Astrocyte of the cerebellum (primary cell): ENCODE measurements at regions not wholly inside any gene's neighbourhood (a gene's known extent, or its start where the extent isn't known, plus 50 kb on each side); places are given as distances from the start of the nearest gene placed in this dataset.

ENCODE experiments used
- DNase-seq: peaks from one replicate; pipeline ENCODE4 v3.0.0-alpha.2; 2011; ENCODE audit warnings: low read depth
- H3K4me3 ChIP-seq: 2 replicates; pipeline ENCODE4 v1.5.1; 2011; ENCODE audit warnings: mild to moderate bottlenecking, low read depth, low read length, moderate library complexity
- in situ Hi-C: cut with HindIII; loops from 2 replicates; pipeline ENCODE4 v1.10.0; 2017; ENCODE audit warnings: low sequenced_read_pairs
- TF ChIP-seq, protein P1 (sequence below): IDR thresholded peaks from 2 replicates; pipeline ENCODE4 v1.5.1; 2012; ENCODE audit warnings: low read length, low read depth, moderate library complexity, mild to moderate bottlenecking; ENCODE audit errors: missing control alignments

DNA sequence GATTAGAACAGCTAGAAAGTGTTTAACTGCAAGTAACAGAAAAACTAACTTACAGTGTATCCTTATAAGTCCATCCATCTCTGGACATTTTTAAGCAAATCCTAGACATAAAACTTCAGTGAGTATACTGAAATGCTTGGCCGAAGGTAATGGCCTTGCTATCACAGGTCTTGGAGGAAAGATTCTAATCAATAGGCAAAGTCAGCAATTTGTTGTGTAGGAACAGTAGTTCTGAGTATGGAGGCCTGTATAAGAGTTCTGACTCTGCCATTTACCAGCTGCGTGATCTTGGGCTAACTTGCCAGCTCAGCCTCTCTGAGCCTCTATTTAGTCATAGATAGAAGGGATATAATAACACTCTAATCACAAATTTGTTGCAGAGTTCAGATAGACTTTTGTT, 328.1 kb downstream of the IL20RB start:
- H3K4me3 ChIP-seq = no peak overlapping the region
- in situ Hi-C loops = no loop called here
- no peak for DNase-seq
- TF ChIP-seq, protein P1, sequence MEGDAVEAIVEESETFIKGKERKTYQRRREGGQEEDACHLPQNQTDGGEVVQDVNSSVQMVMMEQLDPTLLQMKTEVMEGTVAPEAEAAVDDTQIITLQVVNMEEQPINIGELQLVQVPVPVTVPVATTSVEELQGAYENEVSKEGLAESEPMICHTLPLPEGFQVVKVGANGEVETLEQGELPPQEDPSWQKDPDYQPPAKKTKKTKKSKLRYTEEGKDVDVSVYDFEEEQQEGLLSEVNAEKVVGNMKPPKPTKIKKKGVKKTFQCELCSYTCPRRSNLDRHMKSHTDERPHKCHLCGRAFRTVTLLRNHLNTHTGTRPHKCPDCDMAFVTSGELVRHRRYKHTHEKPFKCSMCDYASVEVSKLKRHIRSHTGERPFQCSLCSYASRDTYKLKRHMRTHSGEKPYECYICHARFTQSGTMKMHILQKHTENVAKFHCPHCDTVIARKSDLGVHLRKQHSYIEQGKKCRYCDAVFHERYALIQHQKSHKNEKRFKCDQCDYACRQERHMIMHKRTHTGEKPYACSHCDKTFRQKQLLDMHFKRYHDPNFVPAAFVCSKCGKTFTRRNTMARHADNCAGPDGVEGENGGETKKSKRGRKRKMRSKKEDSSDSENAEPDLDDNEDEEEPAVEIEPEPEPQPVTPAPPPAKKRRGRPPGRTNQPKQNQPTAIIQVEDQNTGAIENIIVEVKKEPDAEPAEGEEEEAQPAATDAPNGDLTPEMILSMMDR = no peak

DNA sequence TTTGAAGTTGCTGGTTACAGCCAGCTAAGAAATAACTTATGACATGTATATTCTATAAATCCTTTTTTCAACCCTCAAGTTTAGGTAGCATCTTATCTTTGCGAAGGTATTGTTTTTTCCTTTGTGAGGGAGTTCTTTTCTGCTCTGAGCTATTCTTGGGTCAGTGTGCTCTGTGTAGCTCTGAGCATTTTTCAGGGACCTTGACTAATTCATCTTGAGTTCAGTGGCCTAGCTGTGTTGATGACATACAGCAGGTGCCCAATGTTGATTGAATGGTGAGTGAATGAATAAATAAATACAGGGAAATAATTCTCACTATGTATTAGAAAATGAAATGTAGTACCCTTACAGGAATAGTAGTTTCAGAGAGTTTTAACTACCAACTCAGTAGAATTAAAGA, 335.3 kb downstream of the IL20RB start:
- no peak for DNase-seq
- in situ Hi-C loops = no loop called here
- TF ChIP-seq, protein P1 = no peak
- no peak overlapping the region for H3K4me3 ChIP-seq

DNA sequence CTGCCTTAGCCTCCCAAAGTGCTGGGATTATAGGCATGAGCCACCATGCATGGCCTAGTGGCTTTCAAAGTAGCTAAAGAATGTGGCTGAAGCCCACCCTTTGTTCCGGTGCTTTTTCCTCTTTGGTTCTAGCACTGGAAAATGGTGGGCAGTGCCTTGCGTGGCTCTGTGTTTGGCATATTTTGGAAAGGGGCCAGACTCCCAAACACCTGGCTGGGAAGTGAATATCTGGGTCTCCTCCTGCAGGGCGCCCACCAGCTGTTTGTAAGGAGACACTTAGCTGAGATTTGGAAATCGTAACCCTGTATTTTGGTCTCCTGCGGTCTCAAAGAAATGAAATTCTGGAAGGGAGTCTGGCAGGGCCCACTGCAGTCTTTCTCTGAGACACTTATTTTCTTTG, 336.4 kb downstream of the IL20RB start:
- no peak for DNase-seq
- no peak overlapping the region for H3K4me3 ChIP-seq
- in situ Hi-C loops = no loop called here
- TF ChIP-seq, protein P1 = no peak

DNA sequence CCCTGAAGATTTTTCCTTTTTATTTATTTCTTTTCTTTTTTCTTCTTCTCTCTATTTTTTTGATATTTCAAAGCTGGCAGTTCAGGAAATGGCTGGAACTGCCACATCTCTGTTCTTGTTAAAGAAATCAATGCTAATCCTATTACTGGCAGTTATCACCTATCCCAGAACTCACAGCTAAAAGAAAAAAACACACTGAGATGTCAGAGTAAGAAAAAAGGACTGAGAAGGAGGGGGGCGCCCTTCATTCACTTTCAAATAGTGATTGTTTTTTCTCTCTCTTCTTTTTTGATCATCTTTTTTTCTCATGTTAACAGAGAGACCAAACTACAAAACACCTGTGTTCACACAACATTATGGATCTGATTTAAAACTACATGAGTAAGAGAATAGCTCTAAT, 337.1 kb downstream of the IL20RB start:
- no peak overlapping the region for H3K4me3 ChIP-seq
- in situ Hi-C loops = no loop called here
- TF ChIP-seq, protein P1 = no peak
- DNase-seq = no peak

DNA sequence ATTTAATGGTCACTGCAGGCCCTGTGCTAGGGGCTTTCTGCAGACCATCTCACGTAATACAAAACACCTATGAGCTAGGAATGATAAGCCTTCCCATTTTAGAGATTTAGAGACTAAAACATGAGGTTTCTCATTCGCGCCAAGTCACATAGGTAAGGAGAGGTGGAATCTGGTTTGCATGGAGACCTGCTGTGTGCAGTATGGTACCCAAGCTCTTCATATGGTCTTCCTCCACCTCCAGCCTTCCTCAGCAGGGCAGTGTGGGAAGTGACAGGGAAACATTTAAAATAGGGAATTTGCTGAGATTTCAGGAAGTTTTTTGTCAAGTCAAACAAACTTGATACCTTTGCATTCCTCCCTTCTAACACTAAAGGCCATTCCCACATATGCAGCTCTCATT, 337.6 kb downstream of the IL20RB start:
- in situ Hi-C loops = no loop called here
- TF ChIP-seq, protein P1 = no peak
- no peak for DNase-seq
- H3K4me3 ChIP-seq = no peak overlapping the region

DNA sequence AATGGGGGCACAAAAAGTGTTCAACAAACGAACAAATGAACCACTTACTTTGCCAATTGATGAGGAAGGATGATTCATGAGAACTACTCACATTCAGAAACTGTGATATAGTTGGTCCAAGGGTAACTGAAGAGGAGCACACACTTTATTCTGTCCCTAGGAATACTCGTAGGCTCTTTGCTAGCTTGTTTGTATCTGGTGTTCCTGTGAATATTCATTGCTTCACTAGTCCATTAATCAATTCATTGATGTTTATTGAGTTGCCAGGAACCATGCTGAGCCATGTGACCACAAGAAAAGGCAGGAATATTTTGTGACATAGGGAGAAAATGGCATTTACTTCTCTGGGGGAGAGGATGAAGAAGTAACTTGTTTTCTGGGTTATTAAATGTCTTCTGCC, 338.3 kb downstream of the IL20RB start:
- DNase-seq = no peak
- no peak overlapping the region for H3K4me3 ChIP-seq
- in situ Hi-C loops = no loop called here
- TF ChIP-seq, protein P1 = no peak

DNA sequence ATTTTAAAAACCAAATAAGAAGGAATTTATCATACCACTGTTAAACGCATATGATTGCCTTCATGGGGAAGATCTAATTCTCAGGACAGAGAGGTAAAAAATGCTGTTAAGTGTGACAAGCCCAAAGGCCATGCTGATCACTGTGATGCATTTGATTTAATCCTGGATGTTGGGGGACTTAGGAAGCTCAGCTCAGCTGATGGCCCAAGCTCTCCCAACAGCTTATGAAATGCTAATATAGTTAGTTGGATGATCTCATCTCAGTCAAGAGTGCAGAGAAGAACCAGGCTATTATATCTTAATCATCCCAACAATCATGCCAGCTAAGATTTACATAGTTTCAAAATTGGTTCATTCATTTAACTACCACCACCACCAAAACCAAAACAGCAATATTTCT, 340.0 kb downstream of the IL20RB start:
- no peak overlapping the region for H3K4me3 ChIP-seq
- no peak for DNase-seq
- TF ChIP-seq, protein P1 = no peak
- in situ Hi-C loops = no loop called here
